ENCODE measurements at regions not wholly inside any gene's neighbourhood (a gene's known extent, or its start where the extent isn't known, plus 50 kb on each side); places are given as distances from the start of the nearest gene placed in this dataset.

DNA sequence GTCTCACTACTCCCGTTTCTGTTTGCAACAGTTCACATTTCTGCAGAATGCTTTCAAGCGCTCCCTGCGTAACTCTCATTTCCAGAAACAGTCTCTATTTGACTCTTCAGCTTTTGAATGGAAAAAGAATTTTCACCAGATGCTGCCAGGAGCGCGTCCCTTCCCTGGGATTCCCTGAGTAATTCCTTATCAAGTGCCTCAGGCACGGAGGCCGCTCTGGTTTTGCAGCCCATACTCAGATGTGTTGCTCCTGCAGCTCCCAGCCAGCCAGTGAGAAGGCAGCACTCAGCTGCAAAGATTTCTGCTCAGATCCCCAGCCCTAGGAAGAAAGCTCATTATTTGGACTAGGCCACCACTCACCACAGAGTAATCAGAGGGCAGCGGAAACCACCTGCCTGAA is 161.1 kb upstream of the CHST15 start:
- H3K4me3 ChIP-seq, result no peak overlapping the region
- TF ChIP-seq CTCF (IDR thresholded peaks at IDR 0.05), result no peak
- no peak for TF ChIP-seq EP300 (IDR thresholded peaks at IDR 0.05)
- TF ChIP-seq POLR2AphosphoS5 (IDR thresholded peaks at IDR 0.05), result no peak
- TF ChIP-seq POLR2A (IDR thresholded peaks at IDR 0.05), result no peak
- WGBS, 2 donors (ENCODE audit: low coverage in 1 of 2), result 37 to 88% methylated on average over 4 to 7 of the region's 8 CpGs
- H3K9me3 ChIP-seq, result peaks cover 0 to 6% (median 0%) of the 10 kb centered on the region in 3 donors
- peaks cover 0 to 15% (median 0%) of the 10 kb centered on the region in 3 donors for H3K4me1 ChIP-seq
- no peaks in the 10 kb centered on the region for H3K36me3 ChIP-seq
- no peak overlapping the region for H3K27ac ChIP-seq
- no peaks in the 10 kb centered on the region for H3K27me3 ChIP-seq
- ATAC-seq, result no peak

GRCh38 chr10:124253006-124253405 is 159.6 kb upstream of the CHST15 start:
- H3K36me3 ChIP-seq, result no peaks in the 10 kb centered on the region
- ATAC-seq, result no peak
- WGBS, 2 donors (ENCODE audit: low coverage in 1 of 2), result 67% methylated on average over 1 of the region's 1 CpG; no CpG with 5 or more reads in 1 of the 2 donors
- peaks cover 0 to 15% (median 0%) of the 10 kb centered on the region in 3 donors for H3K4me1 ChIP-seq
- no peak overlapping the region for H3K4me3 ChIP-seq
- H3K27ac ChIP-seq, result no peak overlapping the region
- TF ChIP-seq CTCF (IDR thresholded peaks at IDR 0.05) (no peak), POLR2AphosphoS5 (IDR thresholded peaks at IDR 0.05) (no peak), POLR2A (IDR thresholded peaks at IDR 0.05) (no peak), EP300 (IDR thresholded peaks at IDR 0.05) (no peak)
- H3K27me3 ChIP-seq, result no peaks in the 10 kb centered on the region
- no peaks in the 10 kb centered on the region for H3K9me3 ChIP-seq

GRCh38 chr10:124252097-124252715 is 158.8 kb upstream of the CHST15 start:
- Histone ChIP-seq H3K36me3 (no peaks in the 10 kb centered on the region), H3K9me3 (no peaks in the 10 kb centered on the region), H3K4me1 (peaks cover 0 to 15% (median 0%) of the 10 kb centered on the region in 3 donors), H3K27ac (no peak overlapping the region), H3K27me3 (no peaks in the 10 kb centered on the region), H3K4me3 (no peak overlapping the region)
- no peak for TF ChIP-seq POLR2A (IDR thresholded peaks at IDR 0.05)
- no peak for TF ChIP-seq CTCF (IDR thresholded peaks at IDR 0.05)
- TF ChIP-seq EP300 (IDR thresholded peaks at IDR 0.05), result no peak
- no peak for TF ChIP-seq POLR2AphosphoS5 (IDR thresholded peaks at IDR 0.05)
- 72 to 87% methylated on average over 7 to 8 of the region's 8 CpGs for WGBS, 2 donors (ENCODE audit: low coverage in 1 of 2)
- ATAC-seq, result no peak

- Histone ChIP-seq H3K4me3 (no peak overlapping the region), H3K36me3 (no peaks in the 10 kb centered on the region), H3K27ac (no peak overlapping the region), H3K4me1 (peaks cover 0 to 15% (median 0%) of the 10 kb centered on the region in 3 donors), H3K27me3 (no peaks in the 10 kb centered on the region), H3K9me3 (no peaks in the 10 kb centered on the region)
- no peak for ATAC-seq
- WGBS, 2 donors (ENCODE audit: low coverage in 1 of 2), result 50 to 84% methylated on average over 2 to 4 of the region's 4 CpGs
- no peak for TF ChIP-seq POLR2AphosphoS5 (IDR thresholded peaks at IDR 0.05)
- TF ChIP-seq EP300 (IDR thresholded peaks at IDR 0.05), result no peak
- TF ChIP-seq CTCF (IDR thresholded peaks at IDR 0.05), result no peak
- no peak for TF ChIP-seq POLR2A (IDR thresholded peaks at IDR 0.05)
These were observed 158.1 kb upstream of the CHST15 start for GRCh38 chr10:124251317-124252065.

GRCh38 chr10:124250506-124250905 is 157.1 kb upstream of the CHST15 start:
- no peak for ATAC-seq
- Histone ChIP-seq H3K9me3 (no peaks in the 10 kb centered on the region), H3K27me3 (no peaks in the 10 kb centered on the region), H3K36me3 (no peaks in the 10 kb centered on the region), H3K4me3 (no peak overlapping the region), H3K27ac (no peak overlapping the region), H3K4me1 (peaks cover 0 to 15% (median 0%) of the 10 kb centered on the region in 3 donors)
- WGBS, 2 donors (ENCODE audit: low coverage in 1 of 2), result 86 to 90% methylated on average over 2 to 6 of the region's 6 CpGs
- TF ChIP-seq CTCF (IDR thresholded peaks at IDR 0.05) (no peak), POLR2A (IDR thresholded peaks at IDR 0.05) (no peak), EP300 (IDR thresholded peaks at IDR 0.05) (no peak), POLR2AphosphoS5 (IDR thresholded peaks at IDR 0.05) (no peak)

All from gastroesophageal sphincter (tissue), 4 donors.